ENCODE measurements at regions not wholly inside any gene's neighbourhood (a gene's known extent, or its start where the extent isn't known, plus 50 kb on each side); places are given as distances from the start of the nearest gene placed in this dataset.
"Not testable (repeated sequence)": the region's sequence is repeated elsewhere in the genome, so short reads cannot be mapped to it uniquely, and the experiment has no call there.

GRCh38 chr7:67854221-67855178, 857.9 kb downstream of the TYW1 start:
- DNase-seq, result peak; percentile 90

- no peak for DNase-seq
Measured at GRCh38 chr7:67855322-67855721, 858.7 kb downstream of the TYW1 start.

- no peak for DNase-seq
Measured at GRCh38 chr7:67856046-67856445, 859.4 kb downstream of the TYW1 start.

GRCh38 chr7:67857698-67858097, 861.1 kb downstream of the TYW1 start:
- DNase-seq, result no peak

- no peak for DNase-seq
Measured at GRCh38 chr7:67858931-67859330, 862.3 kb downstream of the TYW1 start.

GRCh38 chr7:67863911-67864310, 867.3 kb downstream of the TYW1 start:
- no peak for DNase-seq

- no peak for DNase-seq
Measured at GRCh38 chr7:67866054-67866453, 869.4 kb downstream of the TYW1 start.

- no peak for DNase-seq
Measured at GRCh38 chr7:67866812-67867211, 870.2 kb downstream of the TYW1 start.

GRCh38 chr7:67870396-67870795, 873.8 kb downstream of the TYW1 start:
- no peak for DNase-seq

- DNase-seq, result no peak
Measured at GRCh38 chr7:67875558-67875957, 878.9 kb downstream of the TYW1 start.

- no peak for DNase-seq
Measured at GRCh38 chr7:67878808-67879207, 882.2 kb downstream of the TYW1 start.

GRCh38 chr7:67882843-67883242, 886.2 kb downstream of the TYW1 start:
- DNase-seq, result no peak

- DNase-seq, result no peak
Measured at GRCh38 chr7:67890316-67890715, 893.7 kb downstream of the TYW1 start.

- no peak for DNase-seq
Measured at GRCh38 chr7:67894746-67895145, 898.1 kb downstream of the TYW1 start.

- DNase-seq, result no peak
Measured at GRCh38 chr7:67896721-67897120, 900.1 kb downstream of the TYW1 start.

- no peak for DNase-seq
Measured at GRCh38 chr7:67900456-67900855, 903.8 kb downstream of the TYW1 start.

GRCh38 chr7:67901808-67902480, 905.3 kb downstream of the TYW1 start:
- no peak for DNase-seq

GRCh38 chr7:67907792-67908191, 911.2 kb downstream of the TYW1 start:
- DNase-seq, result no peak

- DNase-seq, result no peak
Measured at GRCh38 chr7:67912437-67912836, 915.8 kb downstream of the TYW1 start.

GRCh38 chr7:67913604-67914003, 917.0 kb downstream of the TYW1 start:
- no peak for DNase-seq

GRCh38 chr7:67916111-67916510, 919.5 kb downstream of the TYW1 start:
- not testable (repeated sequence) for DNase-seq

- peak; percentile 60 for DNase-seq
Measured at GRCh38 chr7:67916571-67917436, 920.2 kb downstream of the TYW1 start.

- DNase-seq, result no peak
Measured at GRCh38 chr7:67917437-67917755, 920.8 kb downstream of the TYW1 start.
